GM12878 (cell line): ENCODE measurements at regions not wholly inside any gene's neighbourhood (a gene's known extent, or its start where the extent isn't known, plus 50 kb on each side); places are given as distances from the start of the nearest gene placed in this dataset.

Source experiments
- CBX3 ChIP-seq: fragments of 200-600 bp; sonication (generic); IDR thresholded peaks from 2 replicates; pipeline ENCODE4 v1.6.1; 2016; ENCODE audit warnings: low read depth, borderline replicate concordance
- CEBPB ChIP-seq, 2 experiments: fragments of 150-350 bp in 1 of 2; IDR thresholded peaks; 2 replicates each; pipeline ENCODE4 v1.6.1; 2012 to 2014; ENCODE audit warnings: low read depth in 2 of 2, low read length in 2 of 2, borderline replicate concordance in 1 of 2, inconsistent platforms in 1 of 2
- CHD4 ChIP-seq: fragments of 200-600 bp; sonication (generic); IDR thresholded peaks from 2 replicates; pipeline ENCODE4 v1.6.1; 2016; ENCODE audit warnings: mild to moderate bottlenecking
- CTCF ChIP-seq, 3 experiments: IDR thresholded peaks in 2 of 3; conservative IDR thresholded peaks in 1 of 3; 2 replicates each; pipeline ENCODE4 v1.5.1; 2011; ENCODE audit warnings: low read depth in 3 of 3, low read length in 3 of 3, mild to moderate bottlenecking in 3 of 3, control low read depth in 2 of 3, moderate library complexity in 2 of 3, inconsistent platforms in 1 of 3, mixed read lengths in 1 of 3; ENCODE audit not compliant: control insufficient read depth in 2 of 3, insufficient read depth in 1 of 3; ENCODE audit errors: extremely low read depth in 1 of 3
- E2F4 ChIP-seq: IDR thresholded peaks from 2 replicates; pipeline ENCODE4 v1.6.1; 2012; ENCODE audit warnings: low read depth, low read length, improper control_type of control experiment
- HDAC2 ChIP-seq: fragments of 200-600 bp; sonication (generic); IDR thresholded peaks from 2 replicates; pipeline ENCODE4 v1.6.1; 2017
- MXI1 ChIP-seq: fragments of 150-350 bp; IDR thresholded peaks from 2 replicates; pipeline ENCODE4 v1.6.1; 2011; ENCODE audit warnings: low read depth, mild to moderate bottlenecking, inconsistent platforms, low read length, improper control_type of control experiment
- STAT3 ChIP-seq: IDR thresholded peaks from 2 replicates; pipeline ENCODE4 v1.6.1; 2011; ENCODE audit warnings: low read depth, low read length, improper control_type of control experiment
- ZBTB11 ChIP-seq: fragments of 450-650 bp; formaldehyde crosslinking; IDR thresholded peaks from 2 replicates; pipeline ENCODE4 v1.5.0; 2022; ENCODE audit warnings: mild to moderate bottlenecking, missing genetic modification characterization
- ZBTB40 ChIP-seq: fragments of 450-650 bp; IDR thresholded peaks from 2 replicates; pipeline ENCODE4 v1.6.1; 2016; ENCODE audit warnings: mild to moderate bottlenecking, moderate library complexity, borderline replicate concordance

GRCh38 chr1:187903223-187903622 lies 1074.5 kb downstream of the PLA2G4A start (continued):
- TF ChIP-seq CTCF (IDR thresholded peaks at IDR 0.05 in 2 of 3, conservative IDR thresholded peaks at IDR 0.05 in 1 of 3; ENCODE audit: control insufficient read depth in 2 of 3, extremely low read depth in 1 of 3, insufficient read depth in 1 of 3, low read depth in 3 of 3, low read length in 3 of 3) (no peak), CBX3 (no peak), STAT3 (no peak), MXI1 (no peak), ZBTB40 (no peak), ZBTB11 (CRISPR knock-in tag) (no peak), CHD4 (no peak), E2F4 (no peak), CEBPB (IDR thresholded peaks at IDR 0.05; ENCODE audit: borderline replicate concordance in 1 of 2, low read depth in 2 of 2, low read length in 2 of 2) (no peak), HDAC2 (no peak)
